Endodermal cell (in vitro differentiated cells): ENCODE measurements at regions not wholly inside any gene's neighbourhood (a gene's known extent, or its start where the extent isn't known, plus 50 kb on each side); places are given as distances from the start of the nearest gene placed in this dataset.

ENCODE experiments used
- DNase-seq: peaks from one replicate; pipeline ENCODE4 v3.0.0-alpha.2; 2017
- H3K27ac ChIP-seq: 2 replicates; pipeline ENCODE4 v1.5.1; 2013; ENCODE audit warnings: mild to moderate bottlenecking, low read depth, low read length, moderate library complexity
- H3K27me3 ChIP-seq: 2 replicates; pipeline ENCODE4 v1.6.1; 2013; ENCODE audit warnings: mild to moderate bottlenecking, low read length, moderate library complexity; ENCODE audit not compliant: insufficient read depth, control insufficient read depth, poor library complexity, severe bottlenecking
- H3K36me3 ChIP-seq: 2 replicates; pipeline ENCODE4 v1.7.0; 2013; ENCODE audit warnings: mild to moderate bottlenecking, low read length, moderate library complexity; ENCODE audit not compliant: control insufficient read depth, insufficient read depth
- H3K4me1 ChIP-seq: one replicate; pipeline ENCODE4 v1.7.0; 2013; ENCODE audit warnings: low read length; ENCODE audit not compliant: control insufficient read depth, insufficient read depth
- H3K4me3 ChIP-seq: 2 replicates; pipeline ENCODE4 v1.5.1; 2013; ENCODE audit warnings: mild to moderate bottlenecking, low read length, moderate library complexity
- H3K9ac ChIP-seq: 2 replicates; pipeline ENCODE4 v1.6.1; 2013; ENCODE audit warnings: mild to moderate bottlenecking, low read length, moderate library complexity; ENCODE audit not compliant: poor library complexity, severe bottlenecking; ENCODE audit errors: extremely low read depth
- H3K9me3 ChIP-seq: 2 replicates; pipeline ENCODE4 v1.6.1; 2013; ENCODE audit warnings: mild to moderate bottlenecking, low read length, moderate library complexity; ENCODE audit not compliant: control insufficient read depth
- H3K27ac Mint-ChIP-seq: 2 replicates; pipeline ENCODE4 v1.8.0; 2020; ENCODE audit warnings: mixed read lengths
- H3K27me3 Mint-ChIP-seq: 2 replicates; pipeline ENCODE4 v1.8.0; 2021; ENCODE audit warnings: mild to moderate bottlenecking, mixed read lengths; ENCODE audit not compliant: insufficient read depth
- H3K36me3 Mint-ChIP-seq: 2 replicates; pipeline ENCODE4 v1.8.0; 2020; ENCODE audit warnings: low read depth, mixed read lengths
- H3K4me1 Mint-ChIP-seq: 2 replicates; pipeline ENCODE4 v1.8.0; 2020; ENCODE audit warnings: mixed read lengths
- H3K4me3 Mint-ChIP-seq: 2 replicates; pipeline ENCODE4 v1.8.0; 2020; ENCODE audit warnings: mild to moderate bottlenecking, moderate library complexity, mixed read lengths
- H3K9me3 Mint-ChIP-seq: 2 replicates; pipeline ENCODE4 v1.8.0; 2020; ENCODE audit warnings: mild to moderate bottlenecking, mixed read lengths
- WGBS, 2 experiments: methylation state at CpG; one replicate each; pipeline versions ENCODE4 v1.1.5 to v1.1.7; 2013; ENCODE audit warnings: missing lambda C conversion rate in 2 of 2, mixed read lengths in 1 of 2; ENCODE audit not compliant: insufficient coverage in 1 of 2, insufficient read length in 1 of 2; 5-methylcytosine and 5-hydroxymethylcytosine counted together
- TF ChIP-seq, protein P1 (sequence below): fragments of 200-600 bp; sonication (generic); conservative IDR thresholded peaks from 2 replicates; pipeline ENCODE4 v1.5.0; 2021; ENCODE audit warnings: antibody characterized with exemption, mild to moderate bottlenecking

DNA sequence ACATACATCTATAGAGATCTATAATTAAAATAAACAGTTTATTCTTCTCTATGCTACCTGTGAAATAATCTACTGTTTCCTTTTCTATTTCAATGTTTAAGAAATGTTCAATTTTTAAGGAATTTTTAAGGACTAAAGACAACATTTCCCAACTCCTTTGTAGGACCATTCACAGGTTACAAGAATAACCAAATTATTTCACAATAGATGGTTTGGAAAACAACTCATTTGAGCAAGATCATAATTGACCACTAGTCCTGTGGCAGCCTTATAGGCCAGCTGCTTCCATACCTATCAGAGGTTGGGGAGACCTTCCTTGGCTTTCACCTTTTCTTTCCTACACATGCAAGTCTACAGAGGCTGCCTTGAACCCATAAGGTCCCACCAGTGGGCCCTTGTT, 193.7 kb downstream of the TTC39B start:
- Mint-ChIP-seq H3K4me3 (no peak overlapping the region), H3K36me3 (no peaks in the 10 kb centered on the region), H3K4me1 (peaks cover 20% of the 10 kb centered on the region), H3K9me3 (no peaks in the 10 kb centered on the region), H3K27me3 (no peaks in the 10 kb centered on the region), H3K27ac (no peak overlapping the region)
- no peak overlapping the region for H3K27ac ChIP-seq
- no peak overlapping the region for H3K9ac ChIP-seq
- no peaks in the 10 kb centered on the region for H3K27me3 ChIP-seq
- no peak overlapping the region for H3K4me3 ChIP-seq
- H3K9me3 ChIP-seq = no peaks in the 10 kb centered on the region
- TF ChIP-seq, protein P1, sequence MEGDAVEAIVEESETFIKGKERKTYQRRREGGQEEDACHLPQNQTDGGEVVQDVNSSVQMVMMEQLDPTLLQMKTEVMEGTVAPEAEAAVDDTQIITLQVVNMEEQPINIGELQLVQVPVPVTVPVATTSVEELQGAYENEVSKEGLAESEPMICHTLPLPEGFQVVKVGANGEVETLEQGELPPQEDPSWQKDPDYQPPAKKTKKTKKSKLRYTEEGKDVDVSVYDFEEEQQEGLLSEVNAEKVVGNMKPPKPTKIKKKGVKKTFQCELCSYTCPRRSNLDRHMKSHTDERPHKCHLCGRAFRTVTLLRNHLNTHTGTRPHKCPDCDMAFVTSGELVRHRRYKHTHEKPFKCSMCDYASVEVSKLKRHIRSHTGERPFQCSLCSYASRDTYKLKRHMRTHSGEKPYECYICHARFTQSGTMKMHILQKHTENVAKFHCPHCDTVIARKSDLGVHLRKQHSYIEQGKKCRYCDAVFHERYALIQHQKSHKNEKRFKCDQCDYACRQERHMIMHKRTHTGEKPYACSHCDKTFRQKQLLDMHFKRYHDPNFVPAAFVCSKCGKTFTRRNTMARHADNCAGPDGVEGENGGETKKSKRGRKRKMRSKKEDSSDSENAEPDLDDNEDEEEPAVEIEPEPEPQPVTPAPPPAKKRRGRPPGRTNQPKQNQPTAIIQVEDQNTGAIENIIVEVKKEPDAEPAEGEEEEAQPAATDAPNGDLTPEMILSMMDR = no peak
- no peaks in the 10 kb centered on the region for H3K36me3 ChIP-seq
- no peak for DNase-seq
- H3K4me1 ChIP-seq = peaks cover 2% of the 10 kb centered on the region

DNA sequence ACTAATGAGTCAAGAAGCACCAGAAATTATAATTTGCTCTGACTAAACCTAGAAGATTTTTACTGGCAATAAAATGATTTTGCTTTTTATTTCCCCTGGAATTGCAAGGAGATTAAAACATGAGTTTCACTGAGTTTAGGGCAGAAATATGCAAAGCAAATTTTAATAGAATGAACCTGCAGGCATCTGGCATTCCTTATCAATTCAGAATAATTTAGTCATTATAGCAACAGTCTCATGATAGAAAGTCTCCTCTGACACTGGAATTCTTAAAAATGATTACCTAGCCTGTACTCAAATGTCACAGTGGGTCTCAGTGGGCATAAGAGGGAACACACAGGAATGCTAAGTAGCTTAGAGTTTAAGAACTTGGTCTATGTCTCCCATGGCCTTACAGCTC, 195.9 kb downstream of the TTC39B start:
- peaks cover 10% of the 10 kb centered on the region for H3K4me1 Mint-ChIP-seq
- Histone ChIP-seq H3K4me3 (no peak overlapping the region), H3K36me3 (no peaks in the 10 kb centered on the region), H3K9ac (no peak overlapping the region), H3K4me1 (peaks cover 1% of the 10 kb centered on the region), H3K9me3 (peaks cover 8% of the 10 kb centered on the region), H3K27ac (no peak overlapping the region), H3K27me3 (no peaks in the 10 kb centered on the region)
- no peak for DNase-seq
- H3K27me3 Mint-ChIP-seq = no peaks in the 10 kb centered on the region
- no peaks in the 10 kb centered on the region for H3K36me3 Mint-ChIP-seq
- peaks cover 9% of the 10 kb centered on the region for H3K9me3 Mint-ChIP-seq
- H3K4me3 Mint-ChIP-seq = no peak overlapping the region
- no peak overlapping the region for H3K27ac Mint-ChIP-seq
- TF ChIP-seq, protein P1 = no peak

DNA sequence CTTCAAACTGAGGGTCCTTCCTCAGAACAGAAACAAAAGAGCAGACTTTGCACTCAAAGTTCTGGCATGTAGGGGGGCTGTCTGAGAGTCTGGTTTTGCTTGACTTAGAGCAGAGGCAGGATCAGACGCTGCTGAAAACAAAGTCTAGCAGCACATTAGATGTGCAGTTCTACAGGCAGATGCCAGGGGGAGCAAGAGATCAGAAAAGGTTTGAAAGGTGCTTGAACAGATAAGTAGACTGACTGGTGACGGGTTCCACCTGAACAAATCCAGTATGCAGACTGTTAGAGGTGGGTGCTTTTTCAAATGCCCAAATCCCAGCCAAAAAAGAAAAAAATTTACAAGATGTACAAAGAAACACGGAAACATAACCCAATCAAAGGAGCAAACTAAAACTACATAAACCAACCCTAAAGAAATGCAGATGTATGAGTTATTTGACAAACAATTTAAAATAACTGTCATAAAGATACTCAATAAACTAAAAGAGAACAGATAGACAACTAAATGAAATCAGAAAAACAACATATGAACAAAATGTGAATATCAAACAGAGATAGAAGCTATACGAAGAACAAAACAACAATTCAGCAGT, 194.7 kb upstream of the FREM1 start:
- 10 to 32% methylated on average over 2 to 3 of the region's 4 CpGs for WGBS, 2 experiments
- H3K27me3 Mint-ChIP-seq = no peaks in the 10 kb centered on the region
- Histone ChIP-seq H3K4me1 (no peaks in the 10 kb centered on the region), H3K27ac (no peak overlapping the region), H3K9ac (no peak overlapping the region), H3K4me3 (no peak overlapping the region), H3K27me3 (no peaks in the 10 kb centered on the region), H3K36me3 (no peaks in the 10 kb centered on the region), H3K9me3 (peaks cover 8% of the 10 kb centered on the region)
- no peak overlapping the region for H3K27ac Mint-ChIP-seq
- H3K4me1 Mint-ChIP-seq = peaks cover 6% of the 10 kb centered on the region
- TF ChIP-seq, protein P1 = peak; percentile 83
- peak; percentile 66 for DNase-seq
- H3K9me3 Mint-ChIP-seq = peaks cover 9% of the 10 kb centered on the region
- H3K36me3 Mint-ChIP-seq = no peaks in the 10 kb centered on the region
- no peak overlapping the region for H3K4me3 Mint-ChIP-seq
